Stimulated activated CD4-positive, alpha-beta T cell treated with anti-CD3 and anti-CD28 coated beads, TNF-alpha, amount 100 ng/mL, for 48 hours (primary cell): ENCODE measurements at regions not wholly inside any gene's neighbourhood (a gene's known extent, or its start where the extent isn't known, plus 50 kb on each side); places are given as distances from the start of the nearest gene placed in this dataset.

ENCODE experiments used
- DNase-seq, 3 donors: peaks; one replicate each; pipeline ENCODE4 v3.0.0-alpha.2; 2020; ENCODE audit warnings: low read depth in 3 of 3

DNA sequence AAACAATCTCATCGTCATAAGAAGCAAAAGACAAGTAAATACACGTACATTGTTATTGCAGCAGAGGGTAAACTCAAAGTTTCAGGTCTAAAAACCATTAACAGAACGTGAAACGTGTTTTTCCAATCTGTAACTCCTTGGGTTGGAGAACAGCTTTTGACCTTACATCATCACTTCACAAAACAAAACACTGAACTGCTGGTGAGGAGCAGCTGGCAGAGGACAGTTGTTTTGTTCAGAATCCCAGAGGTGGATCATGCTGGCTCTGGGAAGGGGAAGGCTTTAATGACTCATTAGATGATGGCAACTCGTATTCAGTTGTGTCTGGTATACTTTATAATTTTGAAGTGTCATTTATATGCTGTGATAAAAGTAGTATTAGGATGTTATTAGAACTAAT is 923.0 kb upstream of the CELF2 start:
- DNase-seq, result no peak

DNA sequence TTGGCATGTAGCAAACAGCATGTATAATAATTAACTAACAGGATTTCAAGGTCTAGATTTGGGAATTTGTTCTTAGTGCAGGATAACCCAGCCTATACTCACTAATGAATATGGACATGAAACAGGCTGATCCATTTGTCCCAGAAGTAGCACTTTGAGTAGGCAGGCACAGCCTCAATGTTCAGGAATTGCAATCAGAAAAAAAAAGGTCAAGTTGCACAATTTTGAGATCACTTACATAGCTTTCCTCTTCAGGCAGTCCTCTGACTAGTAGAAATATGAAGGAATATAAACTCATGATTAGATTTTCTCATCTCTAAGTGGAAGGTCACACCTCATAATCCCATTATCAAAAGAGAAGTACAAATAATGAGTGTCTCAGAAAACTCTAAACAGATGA is 921.4 kb upstream of the CELF2 start:
- no peak for DNase-seq

- no peak for DNase-seq
Observed at GRCh38 chr10:10096898-10097297, 920.8 kb upstream of the CELF2 start.

DNA sequence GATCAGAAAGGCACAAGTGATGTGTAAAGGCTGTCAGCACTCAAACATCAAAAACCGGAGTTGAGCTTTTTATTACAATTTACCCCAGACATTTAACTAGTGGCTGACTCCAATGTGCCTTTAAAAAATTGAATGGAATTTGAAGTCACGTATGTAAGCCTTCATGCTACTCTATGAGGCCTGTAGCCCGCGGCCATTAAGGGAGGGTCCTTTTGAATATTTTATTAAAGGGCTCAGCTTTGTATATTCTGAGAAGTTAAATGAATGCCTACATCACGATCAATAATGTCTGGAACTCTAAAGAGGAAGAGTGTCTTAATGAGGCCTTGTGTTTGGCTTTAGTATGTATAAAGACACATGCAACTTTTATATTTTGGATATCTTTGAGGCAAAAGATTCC is 916.6 kb upstream of the CELF2 start:
- no peak for DNase-seq

- DNase-seq, result no peak
Observed at GRCh38 chr10:10110844-10111490, 906.7 kb upstream of the CELF2 start.

DNA sequence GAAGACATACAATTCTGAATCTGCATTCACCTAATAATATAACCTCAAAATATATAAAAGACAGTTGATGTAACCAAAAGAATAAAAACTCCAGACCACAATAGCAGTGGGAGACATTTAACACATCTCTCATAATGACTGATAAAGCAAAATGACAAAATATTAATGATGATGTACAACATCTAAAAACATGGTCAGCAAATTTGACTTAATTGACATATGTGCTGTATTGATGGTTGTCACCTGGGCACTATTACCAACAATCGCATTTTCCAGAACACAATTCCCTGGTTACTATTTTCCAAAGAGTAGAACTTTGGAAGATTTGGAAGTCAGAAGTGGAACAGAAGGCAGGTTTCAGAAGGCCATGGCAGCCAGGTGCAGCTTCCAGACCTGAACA is 899.5 kb upstream of the CELF2 start:
- no peak for DNase-seq

GRCh38 chr10:10120671-10121070 is 897.0 kb upstream of the CELF2 start:
- no peak for DNase-seq

DNA sequence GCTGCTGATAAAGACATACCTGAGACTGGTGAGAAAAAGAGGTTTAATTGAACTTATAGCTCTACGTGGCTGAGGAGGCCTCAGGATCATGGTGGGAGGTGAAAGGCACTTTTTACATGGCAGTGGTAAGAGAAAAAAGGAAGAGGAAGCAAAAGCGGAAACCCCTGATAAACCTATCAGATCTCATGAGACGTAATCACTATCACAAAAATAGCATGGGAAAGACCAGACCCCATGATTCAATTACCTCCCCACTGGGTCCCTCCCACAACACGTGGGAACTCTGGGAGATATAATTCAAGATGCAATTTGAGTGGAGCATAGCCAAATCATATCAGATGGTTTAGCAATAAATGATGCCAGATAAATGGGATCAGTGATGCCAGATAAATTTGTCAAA is 892.0 kb upstream of the CELF2 start:
- DNase-seq, result no peak

GRCh38 chr10:10126218-10126617 is 891.5 kb upstream of the CELF2 start:
- no peak for DNase-seq

DNA sequence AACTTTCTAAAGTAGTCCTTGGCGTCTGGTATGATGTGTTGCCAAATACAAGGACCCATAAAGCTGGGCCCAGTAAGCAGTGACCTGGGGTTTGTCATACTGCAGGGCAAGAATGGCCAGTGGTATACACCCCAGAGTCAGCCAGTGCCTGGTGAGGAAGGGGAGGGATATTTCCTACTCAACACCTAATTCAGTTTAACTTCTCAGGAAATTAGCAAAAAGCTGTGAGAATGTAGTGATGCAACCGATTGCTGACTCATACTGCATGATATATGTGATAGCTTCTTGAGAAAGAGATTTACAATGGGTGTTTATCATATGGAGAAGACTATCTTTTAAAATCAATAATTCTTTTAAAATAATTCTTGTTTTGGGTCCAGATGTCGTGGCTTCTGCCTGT is 889.3 kb upstream of the CELF2 start:
- DNase-seq, result no peak

- no peak for DNase-seq
Observed at GRCh38 chr10:10130686-10131085, 887.0 kb upstream of the CELF2 start.

DNA sequence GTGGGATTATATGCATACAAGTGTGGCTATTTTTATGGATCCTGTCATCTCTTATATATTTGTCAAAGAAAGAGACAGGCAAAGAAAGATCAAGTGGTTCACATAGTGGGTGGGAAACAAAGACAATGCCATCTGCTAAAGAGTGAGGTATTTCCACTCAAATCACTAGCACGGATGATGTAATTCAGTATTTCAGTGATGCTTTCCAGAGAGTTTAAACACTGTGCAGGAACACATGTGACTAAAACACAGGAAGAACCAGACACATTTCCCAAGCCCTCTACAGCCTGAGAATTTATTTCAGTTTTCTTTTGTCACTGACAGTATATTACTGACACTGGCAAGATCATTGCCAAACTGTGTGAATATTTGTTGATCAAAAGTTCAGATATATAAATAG is 885.7 kb upstream of the CELF2 start:
- no peak for DNase-seq

- no peak for DNase-seq
Observed at GRCh38 chr10:10133281-10133680, 884.4 kb upstream of the CELF2 start.

GRCh38 chr10:10138685-10139084 is 879.0 kb upstream of the CELF2 start:
- no peak for DNase-seq

GRCh38 chr10:10141782-10142382 is 875.8 kb upstream of the CELF2 start:
- DNase-seq, result no peak

DNA sequence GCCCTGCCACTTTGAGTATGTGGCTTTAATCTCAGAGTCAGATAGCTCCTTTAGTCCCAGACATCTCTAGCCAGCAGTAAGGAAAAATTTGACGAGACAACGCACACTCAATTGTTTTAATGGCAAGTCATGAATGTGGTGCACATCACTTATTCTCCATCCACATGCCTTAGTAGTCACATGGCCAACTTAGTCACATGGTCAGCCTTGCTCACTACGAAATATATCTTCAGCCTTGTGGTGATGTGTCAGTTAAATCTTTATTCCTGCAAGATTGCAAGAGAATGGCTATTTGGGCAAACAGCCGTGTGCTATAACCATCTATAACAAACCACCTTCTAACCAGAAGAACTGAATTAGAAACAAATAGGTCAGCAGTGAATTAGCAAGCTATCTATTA is 871.1 kb upstream of the CELF2 start:
- DNase-seq, result no peak

GRCh38 chr10:10149899-10150298 is 867.8 kb upstream of the CELF2 start:
- no peak for DNase-seq

DNA sequence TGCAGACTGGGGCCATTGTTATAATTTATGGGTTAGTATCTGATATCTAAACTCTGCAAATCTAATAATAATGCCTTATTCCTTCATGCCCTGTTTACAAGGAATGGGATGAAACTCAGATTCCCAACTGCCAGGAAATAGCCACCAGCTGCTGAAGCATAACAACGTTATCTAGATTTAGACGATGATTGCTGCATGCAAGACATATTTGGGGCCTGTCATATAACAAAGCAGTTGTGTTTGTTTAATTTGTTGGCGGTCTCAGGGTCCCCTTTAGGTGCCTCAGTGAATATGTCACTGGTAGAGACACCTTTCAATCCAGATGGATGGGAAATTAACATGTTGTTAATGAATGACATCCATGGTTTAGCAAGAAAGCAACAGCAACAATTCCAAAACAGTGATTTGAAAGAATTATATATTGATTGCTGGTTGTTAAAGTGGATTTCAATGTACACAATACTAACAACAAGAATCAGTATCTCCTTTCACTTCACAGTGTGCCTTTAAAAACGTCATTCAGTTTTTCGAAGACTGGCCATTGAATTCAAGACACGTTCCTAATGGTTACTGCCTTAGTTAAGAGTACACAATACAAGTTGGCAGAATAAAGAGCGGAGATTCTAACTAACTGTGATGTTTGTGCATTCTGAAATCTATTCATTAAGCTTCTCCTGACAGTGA is 860.6 kb upstream of the CELF2 start:
- no peak for DNase-seq

GRCh38 chr10:10160821-10161312 is 856.8 kb upstream of the CELF2 start:
- no peak for DNase-seq

DNA sequence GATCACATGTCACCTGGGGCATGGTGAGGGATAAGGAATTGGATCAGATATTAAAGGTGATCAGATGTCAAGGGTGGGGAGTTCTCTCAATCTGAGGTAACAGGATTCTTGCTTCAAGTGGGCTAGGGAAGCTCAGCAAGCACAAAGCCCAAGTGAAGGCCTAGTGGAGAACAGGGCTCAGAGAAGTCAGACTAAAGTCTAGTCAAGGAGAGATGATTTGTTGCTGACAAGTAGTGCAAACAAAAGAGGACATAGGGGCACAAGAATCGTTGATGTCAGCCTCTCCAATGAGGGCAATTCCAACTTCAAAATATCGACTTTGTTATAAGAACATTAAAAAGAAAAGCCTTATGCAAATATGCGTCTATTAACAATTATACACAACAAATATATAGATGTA is 852.8 kb upstream of the CELF2 start:
- no peak for DNase-seq

DNA sequence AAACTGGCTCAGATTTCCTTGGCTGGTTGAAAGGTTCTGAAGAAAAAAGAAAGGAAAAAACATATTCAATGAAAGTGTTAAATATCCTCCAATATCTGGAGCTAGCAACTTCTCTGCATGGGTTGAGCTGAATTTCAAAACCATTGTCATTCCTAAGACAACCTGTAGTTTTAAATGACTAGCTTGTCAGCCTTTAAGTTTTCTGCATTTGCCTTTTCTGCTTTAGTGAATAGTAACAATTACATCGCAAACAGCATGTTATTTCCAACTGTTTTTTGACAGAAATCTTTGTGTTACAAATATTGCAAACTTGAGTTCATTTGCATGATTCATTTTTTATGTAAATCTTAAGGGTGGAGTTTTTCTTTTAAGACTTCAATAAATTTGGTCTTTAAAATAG is 852.3 kb upstream of the CELF2 start:
- DNase-seq, result no peak

DNA sequence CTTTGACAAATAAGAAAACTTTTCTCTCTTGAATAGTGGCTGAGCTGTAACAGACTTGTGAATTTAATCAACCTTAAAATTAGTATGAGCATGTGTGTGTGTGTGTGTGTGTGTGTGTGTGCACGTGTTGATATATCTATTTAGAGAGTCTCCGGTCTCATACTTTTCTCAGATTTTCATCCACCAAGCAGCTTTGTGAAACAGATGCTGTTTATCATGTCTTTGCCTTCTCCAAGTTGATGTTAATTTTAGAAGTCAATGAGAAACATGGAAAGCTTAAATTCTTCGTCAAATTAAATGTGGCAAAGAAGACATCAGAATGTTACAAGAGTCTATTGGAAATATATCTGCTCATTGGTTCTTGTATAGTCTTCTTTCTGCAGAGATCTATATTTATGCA is 839.2 kb upstream of the CELF2 start:
- no peak for DNase-seq

DNA sequence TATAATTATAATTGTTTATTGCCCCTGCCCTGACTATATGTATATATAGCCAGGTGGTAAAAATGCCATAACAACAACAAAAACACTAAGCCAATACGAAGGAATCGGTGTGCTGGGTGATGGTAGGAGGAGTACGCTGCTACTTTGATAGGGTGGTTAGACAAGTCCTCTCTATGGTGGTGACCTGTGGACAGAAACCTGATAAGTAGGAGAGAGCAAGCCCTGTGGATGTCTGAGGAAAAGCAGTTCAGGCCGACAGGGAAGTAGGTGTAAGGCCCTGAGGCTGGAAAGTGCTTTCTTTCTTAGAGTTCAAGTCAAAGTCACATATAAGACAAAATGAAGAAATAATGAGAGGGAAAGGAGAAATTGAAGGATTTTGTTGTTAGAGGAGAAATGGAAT is 823.8 kb upstream of the CELF2 start:
- DNase-seq, result no peak
